Lung (tissue), 11 donors: ENCODE measurements at regions not wholly inside any gene's neighbourhood (a gene's known extent, or its start where the extent isn't known, plus 50 kb on each side); places are given as distances from the start of the nearest gene placed in this dataset.

Experiments
- ATAC-seq: fragments of 200-7000 bp; cut with Tn5 transposase; one replicate; pipeline ENCODE4 v1.9.1; 2020; ENCODE audit warnings: moderate number of reproducible peaks; ENCODE audit not compliant: insufficient read depth, low FRiP score
- DNase-seq, 3 donors: peaks; one replicate each; pipeline ENCODE4 v3.0.0-alpha.2; 2013 to 2017
- H3K27ac ChIP-seq, 2 donors: one replicate each; pipeline ENCODE4 v1.5.1; 2013; ENCODE audit warnings: mild to moderate bottlenecking in 2 of 2, moderate library complexity in 2 of 2, control low read depth in 1 of 2, inconsistent platforms in 1 of 2, low read depth in 1 of 2, low read length in 1 of 2
- H3K27me3 ChIP-seq, 3 donors: one replicate each; pipeline ENCODE4 v1.5.1; 2013; ENCODE audit warnings: low read length in 2 of 3; ENCODE audit not compliant: control insufficient read depth in 3 of 3, insufficient read depth in 3 of 3
- H3K36me3 ChIP-seq, 4 donors: one replicate each; pipeline ENCODE4 v1.5.1; 2013; ENCODE audit warnings: low read length in 4 of 4, mild to moderate bottlenecking in 1 of 4, moderate library complexity in 1 of 4; ENCODE audit not compliant: control insufficient read depth in 4 of 4, insufficient read depth in 4 of 4
- H3K4me1 ChIP-seq, 5 donors: one replicate each; pipeline ENCODE4 v1.5.1; 2013; ENCODE audit warnings: low read length in 5 of 5, mild to moderate bottlenecking in 2 of 5, moderate library complexity in 1 of 5; ENCODE audit not compliant: control insufficient read depth in 5 of 5, insufficient read depth in 5 of 5
- H3K4me3 ChIP-seq: one replicate; pipeline ENCODE4 v1.5.1; 2013; ENCODE audit warnings: mild to moderate bottlenecking, control low read depth, moderate library complexity
- H3K9ac ChIP-seq, 2 donors: one replicate each; pipeline ENCODE4 v1.5.1; 2013; ENCODE audit warnings: low read length in 2 of 2, control low read depth in 1 of 2; ENCODE audit not compliant: insufficient read depth in 1 of 2
- H3K9me3 ChIP-seq, 4 donors: one replicate each; pipeline ENCODE4 v1.5.1; 2013; ENCODE audit warnings: low read length in 3 of 4, mild to moderate bottlenecking in 1 of 4, moderate library complexity in 1 of 4; ENCODE audit not compliant: control insufficient read depth in 4 of 4, insufficient read depth in 3 of 4
- CTCF ChIP-seq: IDR thresholded peaks from 2 replicates; pipeline ENCODE4 v1.5.1; 2012; ENCODE audit warnings: mild to moderate bottlenecking; ENCODE audit errors: control extremely low read depth, extremely low read depth
- WGBS, 2 donors: extraction: QIAGEN DNeasy Blood & Tissue Kit; methylation state at CpG; one replicate each; pipeline ENCODE4 v1.1.7; 2013; 5-methylcytosine and 5-hydroxymethylcytosine counted together
- donor health status: control.
- donor health status: control.
- donor health status: Bipolar disorder and iron deficiency.
- donor health status: healthy.
- donor health status: DM: yes; HTN: yes; CAD: no.

GRCh38 chr1:208842451-208842850 lies 598.3 kb upstream of the PLXNA2 start:
- Histone ChIP-seq H3K9ac (no peak overlapping the region), H3K27me3 (no peaks in the 10 kb centered on the region), H3K4me3 (no peak overlapping the region), H3K36me3 (no peaks in the 10 kb centered on the region), H3K9me3 (no peaks in the 10 kb centered on the region), H3K4me1 (no peaks in the 10 kb centered on the region), H3K27ac (no peak overlapping the region)
- 91 to 94% methylated on average over 3 of the region's 3 CpGs for WGBS, 2 donors
- no peak for DNase-seq
- no peak for TF ChIP-seq CTCF
- no peak for ATAC-seq

GRCh38 chr1:208844158-208844557 lies 600.0 kb upstream of the PLXNA2 start:
- WGBS, 2 donors, result 67 to 94% methylated on average over 3 of the region's 3 CpGs
- H3K9me3 ChIP-seq, result no peaks in the 10 kb centered on the region
- ATAC-seq, result no peak
- no peak overlapping the region for H3K4me3 ChIP-seq
- H3K27me3 ChIP-seq, result no peaks in the 10 kb centered on the region
- no peak overlapping the region for H3K9ac ChIP-seq
- H3K36me3 ChIP-seq, result no peaks in the 10 kb centered on the region
- no peaks in the 10 kb centered on the region for H3K4me1 ChIP-seq
- TF ChIP-seq CTCF, result no peak
- DNase-seq, result no peak
- no peak overlapping the region for H3K27ac ChIP-seq

GRCh38 chr1:208848854-208849253 lies 604.7 kb upstream of the PLXNA2 start:
- H3K27me3 ChIP-seq, result no peaks in the 10 kb centered on the region
- DNase-seq, result no peak
- H3K9ac ChIP-seq, result no peak overlapping the region
- no peak for TF ChIP-seq CTCF
- H3K36me3 ChIP-seq, result no peaks in the 10 kb centered on the region
- ATAC-seq, result no peak
- no peak overlapping the region for H3K27ac ChIP-seq
- no peaks in the 10 kb centered on the region for H3K4me1 ChIP-seq
- WGBS, 2 donors, result 81 to 92% methylated on average over 1 of the region's 1 CpG
- no peaks in the 10 kb centered on the region for H3K9me3 ChIP-seq
- H3K4me3 ChIP-seq, result no peak overlapping the region

GRCh38 chr1:208850442-208850841 lies 606.3 kb upstream of the PLXNA2 start:
- Histone ChIP-seq H3K4me3 (no peak overlapping the region), H3K27ac (no peak overlapping the region), H3K9ac (no peak overlapping the region), H3K4me1 (no peaks in the 10 kb centered on the region), H3K27me3 (no peaks in the 10 kb centered on the region), H3K9me3 (no peaks in the 10 kb centered on the region), H3K36me3 (no peaks in the 10 kb centered on the region)
- ATAC-seq (no peak), DNase-seq (no peak)
- TF ChIP-seq CTCF, result no peak
- 87 to 89% methylated on average over 5 of the region's 5 CpGs for WGBS, 2 donors
